D721Med (cell line): ENCODE measurements at regions not wholly inside any gene's neighbourhood (a gene's known extent, or its start where the extent isn't known, plus 50 kb on each side); places are given as distances from the start of the nearest gene placed in this dataset.
"Not testable (repeated sequence)": the region's sequence is repeated elsewhere in the genome, so short reads cannot be mapped to it uniquely, and the experiment has no call there.

Experiments used
- DNase-seq: peaks from one replicate; pipeline ENCODE4 v3.0.0; 2011; ENCODE audit warnings: low spot score; ENCODE audit not compliant: insufficient read length
- FAIRE-seq: peaks from 2 replicates; lab custom pipeline; 2011; peaks lifted over from hg19 to GRCh38; lab: Jason Lieb, UNC
- CTCF ChIP-seq: IDR thresholded peaks from 2 replicates; pipeline ENCODE4 v1.5.1; 2012; ENCODE audit warnings: mild to moderate bottlenecking, control low read depth; ENCODE audit not compliant: insufficient read depth; ENCODE audit errors: missing control alignments

GRCh38 chr14:104404922-104405321, 174.6 kb upstream of the C14orf180 start:
- no peak for DNase-seq
- no peak for TF ChIP-seq CTCF
- FAIRE-seq, result no peak

GRCh38 chr14:104405360-104406226, 174.0 kb upstream of the C14orf180 start:
- DNase-seq (no peak), FAIRE-seq (no peak)
- TF ChIP-seq CTCF, result no peak

GRCh38 chr14:104406831-104407230, 172.7 kb upstream of the C14orf180 start:
- DNase-seq, result no peak
- TF ChIP-seq CTCF, result no peak
- FAIRE-seq, result no peak

- FAIRE-seq (no peak), DNase-seq (no peak)
- no peak for TF ChIP-seq CTCF
These were observed 163.2 kb upstream of the C14orf180 start for GRCh38 chr14:104416383-104416782.

- no peak for DNase-seq
- TF ChIP-seq CTCF, result no peak
- no peak for FAIRE-seq
These were observed 159.6 kb upstream of the C14orf180 start for GRCh38 chr14:104419865-104420505.

- DNase-seq, FAIRE-seq: not testable (repeated sequence)
These were observed 159.0 kb upstream of the C14orf180 start for GRCh38 chr14:104420523-104420922.

GRCh38 chr14:104420990-104421389, 158.6 kb upstream of the C14orf180 start:
- FAIRE-seq (no peak), DNase-seq (no peak)
- no peak for TF ChIP-seq CTCF
